HG02763 (cell line): ENCODE measurements at regions not wholly inside any gene's neighbourhood (a gene's known extent, or its start where the extent isn't known, plus 50 kb on each side); places are given as distances from the start of the nearest gene placed in this dataset.
"Not testable (repeated sequence)": the region's sequence is repeated elsewhere in the genome, so short reads cannot be mapped to it uniquely, and the experiment has no call there.

ENCODE experiments used
- ATAC-seq: cut with Tn5 transposase; IDR thresholded peaks from one replicate; pipeline ENCODE4 v1.9.1; 2021; ENCODE audit warnings: mild to moderate bottlenecking, moderate library complexity; ENCODE audit not compliant: unreplicated experiment

DNA sequence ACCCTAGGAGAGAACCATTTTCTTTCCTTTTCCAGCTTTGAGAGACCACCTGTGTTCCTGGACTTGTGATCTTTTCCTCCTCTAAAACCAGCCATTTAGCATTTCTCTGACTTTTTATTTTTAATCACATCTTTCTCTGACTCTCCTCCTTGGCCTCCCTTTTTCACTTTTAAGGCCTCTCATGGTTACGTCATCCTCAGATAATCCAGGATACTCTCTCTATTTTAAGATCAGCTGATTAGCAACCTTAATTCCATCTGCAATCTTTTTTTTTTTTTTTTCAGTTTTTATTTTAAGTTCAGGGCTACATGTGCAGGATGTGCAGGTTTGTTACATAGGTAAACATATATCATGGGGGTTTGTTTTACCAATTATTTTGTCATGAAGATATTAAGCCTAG is 54.0 kb downstream of the RFPL4B start:
- ATAC-seq = no peak

DNA sequence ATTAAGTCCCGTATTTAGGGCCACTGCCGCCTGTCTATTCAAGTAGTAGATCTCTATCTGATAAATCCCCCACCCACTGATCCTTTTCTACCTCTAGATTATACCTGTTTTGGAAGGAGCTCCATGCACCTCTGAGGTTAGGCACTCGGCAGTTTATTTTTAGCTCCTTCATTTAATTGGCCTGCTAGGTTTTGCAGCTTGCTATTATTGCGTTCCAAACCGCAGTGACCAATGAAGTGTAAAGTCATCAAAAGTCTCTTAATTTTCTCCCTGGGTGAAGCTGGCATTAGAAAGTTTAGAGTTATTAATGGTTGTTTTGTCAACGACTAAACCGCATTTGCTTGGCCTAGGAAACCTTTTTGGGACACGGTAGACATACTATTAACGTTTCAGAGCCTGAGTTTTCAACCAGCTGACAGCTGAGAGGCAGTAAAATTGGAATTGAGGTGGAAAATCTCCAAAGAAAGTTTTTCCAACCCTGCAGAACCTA is 60.0 kb downstream of the RFPL4B start:
- ATAC-seq = no peak

DNA sequence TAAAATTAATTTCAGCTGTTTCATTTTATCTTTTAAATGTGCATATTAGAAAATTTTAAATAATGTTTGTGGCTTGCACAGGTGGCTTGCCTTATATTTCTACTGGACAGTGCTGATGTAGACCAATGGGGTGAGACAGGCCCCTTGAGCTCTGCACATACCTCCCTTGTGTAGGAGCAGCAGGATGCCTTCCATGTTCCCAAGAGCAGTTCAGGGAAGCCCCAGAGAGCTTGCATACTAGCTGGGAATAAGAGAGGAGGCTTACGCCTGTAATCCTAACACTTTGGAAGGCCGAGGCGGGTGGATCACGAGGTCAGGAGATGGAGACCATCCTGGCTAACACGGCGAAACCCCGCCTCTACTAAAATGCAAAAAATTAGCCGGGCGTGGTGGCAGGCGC is 61.4 kb downstream of the RFPL4B start:
- no peak for ATAC-seq

DNA sequence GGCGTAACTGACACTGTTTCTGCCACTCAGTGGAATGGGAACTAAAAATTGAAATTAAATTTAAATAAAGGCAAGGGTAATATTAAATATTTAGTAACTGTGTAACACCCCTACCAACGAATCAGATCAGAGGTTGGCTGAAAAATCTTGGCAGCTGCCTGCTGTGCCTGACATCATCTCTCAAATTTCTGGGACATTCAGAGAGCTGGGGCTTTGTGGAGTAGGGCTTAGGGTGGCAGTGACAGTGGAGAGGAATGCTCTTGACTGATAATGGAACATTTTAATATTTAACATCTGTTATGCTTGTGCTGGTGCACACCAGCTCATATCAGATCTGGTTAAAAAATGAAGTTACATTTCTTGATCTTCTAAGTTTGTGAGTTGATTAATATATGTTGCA is 62.2 kb downstream of the RFPL4B start:
- no peak for ATAC-seq

DNA sequence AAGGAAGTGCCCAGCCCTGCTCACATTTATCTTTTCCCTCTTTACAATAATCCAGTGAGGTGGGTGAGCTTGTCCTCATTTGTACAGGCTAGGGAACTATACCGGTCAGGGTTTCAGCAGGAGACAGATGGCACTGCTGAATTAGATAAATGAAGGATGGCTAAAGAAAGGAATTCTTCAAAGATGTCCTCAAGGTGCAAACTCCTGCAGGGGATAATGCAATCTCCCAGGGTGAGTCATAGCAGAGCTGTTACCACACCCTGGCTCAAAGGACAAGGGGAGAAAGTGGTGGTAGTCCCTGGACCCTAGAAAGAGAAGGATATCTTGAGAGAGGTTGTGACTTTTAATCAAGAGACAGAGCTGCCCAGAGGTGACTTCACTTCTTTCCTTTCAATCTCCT is 66.7 kb downstream of the RFPL4B start:
- no peak for ATAC-seq

DNA sequence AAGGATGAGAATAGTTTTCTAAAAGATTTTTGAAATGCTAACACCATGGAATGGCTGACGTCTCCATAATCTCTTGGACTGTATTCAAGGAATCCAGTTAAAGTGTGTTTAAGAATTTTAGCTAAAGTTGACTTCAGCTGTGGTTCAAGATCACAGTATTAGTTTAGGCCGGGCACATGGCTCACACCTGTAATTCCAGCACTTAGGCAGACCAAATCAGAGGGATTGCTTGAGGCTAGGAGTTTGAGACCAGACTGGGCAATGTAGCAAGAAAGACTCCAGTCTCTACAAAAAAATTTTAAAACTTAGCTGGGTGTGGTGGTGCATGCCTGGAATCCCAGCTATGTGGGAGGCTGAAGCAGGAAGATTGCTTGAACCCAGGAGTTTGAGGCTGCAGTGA is 68.2 kb downstream of the RFPL4B start:
- ATAC-seq = no peak

DNA sequence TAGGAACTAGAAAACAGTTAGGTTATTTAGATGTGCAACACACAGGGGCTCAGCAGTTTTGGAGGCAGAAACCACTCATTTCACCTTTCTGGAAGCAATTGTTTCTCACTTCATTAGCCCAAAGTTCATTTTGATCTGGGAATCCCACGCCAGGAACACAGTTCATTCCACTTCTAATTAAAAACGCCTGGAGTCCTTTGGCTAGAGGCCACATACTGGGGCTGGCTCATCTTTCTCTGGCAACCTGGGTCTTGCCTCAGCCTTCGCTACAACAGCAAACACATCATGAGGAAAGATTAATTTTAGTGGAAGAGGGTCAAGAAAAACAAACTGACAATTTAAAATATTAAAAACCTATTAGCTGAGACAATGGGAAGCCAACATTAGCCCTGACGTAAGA is 69.7 kb downstream of the RFPL4B start:
- ATAC-seq = no peak

DNA sequence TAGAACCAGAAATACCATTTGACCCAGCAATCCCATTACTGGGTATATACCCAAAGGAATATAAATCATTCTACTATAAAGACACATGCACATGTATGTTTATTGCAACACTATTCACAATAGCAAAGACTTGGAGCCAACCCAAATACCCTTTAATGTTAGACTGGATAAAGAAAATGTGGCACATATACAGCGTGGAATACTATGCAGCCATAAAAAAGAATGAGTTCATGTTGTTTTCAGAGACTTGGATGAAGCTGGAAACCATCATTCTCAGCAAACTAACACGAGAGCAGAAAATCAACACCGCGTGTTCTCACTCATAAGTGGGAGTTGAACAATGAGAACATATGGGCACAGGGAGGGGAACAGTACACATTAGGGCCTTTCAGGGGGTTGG is 79.9 kb downstream of the RFPL4B start:
- ATAC-seq = not testable (repeated sequence)

DNA sequence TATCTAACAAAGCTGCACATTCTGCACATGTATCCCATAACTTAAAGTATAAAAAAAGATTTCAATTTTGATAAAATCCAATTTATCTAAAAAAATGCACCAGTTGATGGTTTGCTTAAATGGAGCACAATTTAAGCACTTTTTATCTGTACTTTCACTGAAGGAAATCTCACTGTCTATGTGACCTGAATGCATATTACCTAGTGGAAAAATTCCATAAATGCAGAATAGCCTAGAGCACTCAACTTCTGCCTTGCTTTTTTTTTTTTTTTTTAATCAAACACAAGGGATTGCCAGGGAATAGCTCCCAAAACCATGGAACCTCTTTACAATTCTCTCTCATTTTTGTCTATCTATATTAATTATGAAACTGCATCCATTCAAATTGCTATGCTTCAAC is 80.4 kb downstream of the RFPL4B start:
- ATAC-seq = no peak

DNA sequence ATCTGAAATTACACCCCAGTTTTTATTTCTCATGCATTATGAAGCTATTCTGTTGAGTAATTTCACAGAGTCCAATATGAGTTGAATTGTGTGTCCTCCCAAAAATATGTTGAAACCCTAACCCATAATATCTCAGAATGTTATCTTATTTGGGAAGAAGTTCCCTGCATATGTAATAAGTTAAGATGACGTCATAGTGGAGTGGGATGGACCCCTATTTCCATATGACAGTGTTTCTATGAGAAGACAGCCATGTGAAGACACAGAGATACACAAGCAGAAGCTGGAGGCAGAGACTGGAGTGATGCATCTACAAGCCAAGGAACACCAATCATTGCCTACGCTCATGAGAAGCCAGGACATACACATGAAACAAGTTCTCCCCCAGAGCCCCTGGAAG is 81.3 kb downstream of the RFPL4B start:
- ATAC-seq = no peak

DNA sequence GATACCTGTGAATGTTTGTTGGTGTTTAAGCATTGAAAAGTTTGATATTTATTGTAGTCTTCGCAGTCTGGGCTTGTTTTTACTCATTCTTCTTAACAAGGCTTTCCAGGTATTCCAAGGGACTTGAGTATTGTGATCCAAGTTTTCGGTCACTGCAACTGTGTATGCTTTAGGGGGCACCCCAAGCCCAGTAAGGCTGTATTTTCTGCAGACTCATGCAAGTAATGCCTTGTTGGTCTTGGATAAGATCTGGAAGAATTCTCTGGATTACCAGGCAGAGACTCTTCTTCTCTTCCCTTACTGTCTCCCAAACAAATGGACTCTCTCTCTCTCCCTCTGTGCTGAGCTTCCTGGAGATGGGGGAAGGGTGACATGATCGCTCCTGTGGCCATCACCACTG is 82.1 kb downstream of the RFPL4B start:
- no peak for ATAC-seq

DNA sequence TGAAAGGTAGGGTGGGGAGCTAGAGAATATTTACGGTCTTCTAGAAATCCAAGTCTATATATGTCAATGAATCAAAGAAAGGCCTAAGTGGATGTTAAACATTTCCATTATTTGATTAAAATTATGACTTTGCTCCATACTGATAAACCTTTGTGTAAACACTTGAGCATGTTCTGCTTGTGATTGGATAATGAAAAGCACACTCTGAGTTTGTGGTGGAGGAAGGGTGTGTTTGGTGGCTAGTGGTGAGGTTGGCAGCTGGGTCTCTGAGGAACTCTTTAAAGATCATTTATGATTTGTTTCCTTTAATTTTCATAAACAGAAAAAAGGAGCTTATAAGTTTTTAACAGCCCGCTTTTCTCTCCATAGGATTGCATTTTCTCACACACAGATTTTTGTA is 84.7 kb downstream of the RFPL4B start:
- no peak for ATAC-seq

DNA sequence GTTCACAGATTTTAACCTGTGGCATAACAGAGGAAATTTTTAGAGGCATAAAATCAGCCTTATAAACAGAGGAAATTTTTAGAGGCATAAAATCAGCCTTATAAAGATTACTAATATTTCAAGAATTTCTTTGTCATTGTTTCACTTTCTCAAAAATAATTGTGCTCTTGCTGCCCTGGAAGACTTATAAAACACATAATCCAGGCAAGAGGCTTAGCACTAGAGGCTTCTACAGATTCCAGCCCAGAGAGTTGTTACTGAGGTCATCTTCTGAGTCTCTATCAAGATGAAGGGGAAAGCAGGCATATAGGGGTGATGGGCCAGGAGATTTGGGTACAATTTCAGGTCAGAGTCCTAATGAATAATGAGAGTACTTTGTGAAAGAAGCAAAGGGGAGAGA is 85.7 kb downstream of the RFPL4B start:
- no peak for ATAC-seq

DNA sequence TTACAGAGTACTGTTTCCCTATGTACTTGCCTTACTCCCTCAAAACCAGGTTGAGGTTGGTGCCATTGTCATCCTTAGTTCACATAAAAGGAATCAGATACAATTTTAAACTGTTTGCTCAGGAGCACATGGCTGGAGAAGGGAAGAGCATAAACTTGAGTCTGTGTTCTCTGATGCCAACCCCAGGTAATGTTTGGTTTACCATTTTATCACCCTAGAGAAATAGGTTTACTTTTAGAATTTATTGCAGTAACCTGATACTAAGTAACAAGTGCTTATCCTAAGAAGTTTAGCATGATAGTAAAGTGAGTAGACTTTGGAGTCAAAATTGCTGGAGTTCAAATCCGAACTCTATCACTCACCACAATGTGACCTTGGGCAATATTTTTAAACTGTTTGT is 86.3 kb downstream of the RFPL4B start:
- no peak for ATAC-seq

DNA sequence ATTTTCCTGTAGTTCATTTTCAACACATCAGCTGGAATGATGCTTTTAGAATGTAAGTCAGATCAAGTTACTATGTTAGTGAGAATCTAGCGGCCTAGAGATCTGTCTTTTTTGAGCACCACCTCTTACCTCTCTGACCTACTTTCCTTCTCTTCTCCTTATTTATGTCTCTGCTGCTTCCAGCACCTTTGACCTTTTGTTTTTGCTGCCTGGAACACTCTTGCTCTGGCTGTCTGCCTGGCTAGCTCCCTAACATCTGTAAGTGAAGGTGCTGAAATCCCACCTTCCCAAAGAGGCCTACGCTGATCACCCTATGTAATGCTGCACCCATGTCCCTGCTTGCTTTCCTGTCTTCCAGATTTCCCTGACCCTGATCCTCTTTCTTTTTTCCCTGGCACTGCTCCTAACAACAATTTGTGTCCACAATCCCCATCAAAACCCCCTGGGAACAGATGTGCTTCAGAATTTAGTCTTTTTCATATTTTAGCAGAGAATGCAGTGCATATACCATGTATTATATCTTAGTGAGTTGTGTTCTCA is 87.8 kb downstream of the RFPL4B start:
- ATAC-seq = no peak

DNA sequence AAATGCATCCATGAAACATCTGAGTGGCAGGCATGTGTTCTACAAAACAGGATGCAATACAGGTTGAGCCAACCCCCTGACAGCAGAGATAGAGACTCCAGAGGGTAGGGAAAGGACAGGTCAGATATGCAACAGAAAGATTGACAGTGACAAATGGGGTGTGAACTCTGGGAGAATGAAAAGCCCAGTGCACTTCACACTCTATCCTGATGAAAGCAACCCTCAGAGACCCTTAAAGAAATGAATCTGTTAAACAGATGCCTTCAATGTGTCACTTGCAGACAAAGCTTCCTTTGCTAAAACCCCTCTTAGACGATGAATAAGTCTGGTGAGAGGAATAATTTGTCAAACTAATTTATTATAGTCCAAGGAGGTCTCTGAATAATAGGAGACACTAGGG is 89.9 kb downstream of the RFPL4B start:
- ATAC-seq = no peak

DNA sequence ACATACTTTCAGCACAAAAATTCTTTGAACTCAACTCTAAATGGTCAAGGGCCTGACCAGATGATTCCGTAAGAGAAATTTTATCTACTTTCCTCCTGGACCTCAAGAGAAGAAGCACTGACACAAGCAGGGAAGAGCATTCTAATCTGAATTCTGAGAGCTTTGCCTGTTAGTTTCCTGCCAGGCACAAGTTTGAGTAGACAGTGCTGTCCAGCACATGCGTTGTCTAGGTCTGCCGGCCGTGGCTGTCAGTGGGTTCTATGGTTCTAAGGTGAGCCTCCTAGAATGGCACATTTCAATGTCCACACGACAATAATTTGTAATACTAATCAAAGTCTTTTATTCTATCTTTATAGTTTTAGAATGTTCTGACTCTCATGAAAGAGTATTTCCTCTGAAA is 91.9 kb downstream of the RFPL4B start:
- ATAC-seq = no peak

DNA sequence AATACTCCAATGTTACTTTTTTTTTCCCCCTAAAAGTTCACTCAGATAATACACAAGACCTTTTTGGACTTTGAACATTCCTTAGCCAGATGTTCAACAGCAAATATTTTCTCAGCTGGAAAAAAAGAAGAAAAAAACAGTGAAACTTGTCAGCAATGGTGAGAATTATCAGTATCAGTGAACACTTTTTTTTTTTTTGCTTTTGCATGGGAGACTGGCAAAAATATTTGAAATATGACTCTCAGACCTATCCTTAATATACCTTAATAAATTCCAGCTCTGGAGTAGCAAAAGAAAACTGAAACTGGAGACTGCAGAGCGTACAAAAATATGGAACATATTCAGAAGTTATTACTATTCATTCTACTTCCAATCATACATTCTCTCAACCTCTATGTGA is 92.3 kb downstream of the RFPL4B start:
- ATAC-seq = no peak

DNA sequence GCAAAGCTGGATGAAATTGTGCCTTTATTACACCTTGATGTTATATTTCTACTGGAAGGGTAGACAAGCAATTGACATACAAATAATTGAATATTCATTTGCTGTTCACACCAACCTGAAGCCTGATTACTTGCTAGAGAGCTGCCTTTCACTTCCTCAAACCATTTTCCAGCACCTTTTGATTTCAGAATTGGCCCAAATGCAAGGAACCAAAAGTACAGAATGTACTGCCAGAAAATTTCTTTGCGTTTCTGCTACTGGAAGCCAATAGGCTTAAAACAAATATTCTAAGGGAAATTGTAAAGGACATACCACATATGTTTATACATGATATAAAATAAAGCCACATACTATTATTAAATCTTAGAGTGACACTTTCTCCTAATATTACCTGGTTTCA is 94.5 kb downstream of the RFPL4B start:
- no peak for ATAC-seq

DNA sequence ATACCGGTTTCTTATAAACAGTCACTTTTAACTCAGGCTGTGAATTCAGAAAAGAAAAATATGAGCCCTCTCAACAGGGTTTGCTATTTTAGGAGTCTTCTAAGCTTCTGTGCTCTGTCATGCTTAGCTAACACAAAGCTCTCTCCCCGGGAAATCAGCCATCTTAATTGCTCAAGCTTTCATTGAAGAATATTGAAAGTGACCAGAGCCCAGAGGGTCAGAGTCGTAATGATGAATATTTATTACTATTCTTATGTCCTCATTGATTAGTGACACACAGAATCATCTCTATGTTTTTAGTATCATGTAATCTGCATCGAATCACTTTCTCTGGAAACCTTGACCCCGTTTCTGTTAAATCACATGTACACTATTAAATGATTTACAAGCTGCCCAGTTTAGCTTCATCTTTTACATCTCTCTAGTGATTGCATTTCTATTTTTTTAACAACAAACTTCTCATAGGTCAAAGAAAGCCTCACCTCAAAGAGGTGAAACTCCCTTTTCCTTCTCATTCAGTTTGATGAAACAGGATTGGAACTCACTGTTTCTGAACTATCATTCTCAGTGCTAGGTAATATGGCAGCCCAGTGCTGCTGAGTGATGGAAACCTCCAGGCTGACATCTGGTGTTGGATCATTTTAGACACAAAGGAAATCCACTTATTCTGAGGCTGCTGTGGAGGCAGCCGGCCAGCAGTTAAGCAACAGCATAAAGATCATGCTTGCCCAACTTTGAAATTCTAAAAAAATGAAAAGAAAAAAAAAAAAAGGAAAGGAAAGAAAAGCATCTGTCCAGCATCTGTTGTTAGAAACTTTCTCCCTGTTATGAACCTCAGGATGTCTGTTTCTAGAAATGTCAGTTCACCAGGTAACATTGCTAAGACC is 96.3 kb downstream of the RFPL4B start:
- ATAC-seq = no peak

DNA sequence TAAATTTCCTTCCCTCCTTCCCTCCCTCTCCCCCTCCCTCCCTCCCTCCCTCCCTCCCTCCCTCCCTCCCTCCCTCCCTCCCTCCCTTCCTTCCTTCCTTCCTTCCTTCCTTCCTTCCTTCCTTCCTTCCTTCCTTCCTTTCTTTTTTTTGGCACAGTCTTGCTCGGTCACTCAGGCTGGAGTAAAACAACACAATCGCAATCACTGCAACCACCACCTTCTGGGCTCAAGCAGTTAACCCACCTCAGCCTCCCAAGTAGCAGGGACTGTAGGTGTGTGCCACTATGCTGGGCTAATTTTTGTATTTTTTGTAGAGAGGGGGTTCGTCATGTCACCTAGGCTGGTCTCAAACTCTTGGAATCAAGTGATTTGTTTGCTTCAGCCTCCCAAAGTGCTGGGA is 101.7 kb downstream of the RFPL4B start:
- not testable (repeated sequence) for ATAC-seq

DNA sequence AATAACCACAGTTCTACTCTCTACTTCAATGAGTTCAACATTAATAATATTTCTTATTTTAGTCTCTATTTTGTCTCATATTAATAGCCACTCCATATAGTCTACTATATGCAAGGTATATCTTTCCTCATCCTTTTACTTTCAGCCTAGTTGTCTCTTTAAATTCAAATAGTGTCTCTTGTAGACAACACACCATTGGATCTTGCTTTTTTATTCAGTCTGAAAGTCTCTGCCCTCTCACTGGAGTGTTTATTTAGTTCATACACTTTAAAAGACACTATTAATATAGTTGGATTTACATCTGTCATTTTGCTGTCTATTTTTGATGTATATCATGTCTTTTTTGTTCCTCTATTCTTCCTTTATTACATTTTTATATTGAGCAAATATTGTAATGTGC is 103.5 kb downstream of the RFPL4B start:
- no peak for ATAC-seq

DNA sequence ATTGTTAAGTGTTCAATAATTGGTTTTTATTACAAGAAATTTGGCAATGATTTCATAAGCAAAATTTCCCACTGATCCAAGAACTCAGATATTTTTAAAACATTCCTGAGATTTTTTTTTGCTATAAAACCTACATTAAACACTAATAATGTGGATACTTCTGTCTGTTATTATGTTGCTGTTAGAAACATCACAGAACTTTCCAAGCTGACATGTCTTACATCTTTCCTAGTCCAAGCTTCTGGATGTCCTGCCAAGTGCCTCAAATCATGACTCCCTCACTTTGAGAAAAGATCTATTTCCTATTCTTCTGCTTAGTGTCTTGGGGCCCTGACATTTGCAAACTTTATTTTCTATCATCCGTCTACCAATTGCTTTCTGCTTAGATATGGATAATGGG is 110.8 kb downstream of the RFPL4B start:
- ATAC-seq = no peak
